Mononuclear cell (primary cell): ENCODE measurements at regions not wholly inside any gene's neighbourhood (a gene's known extent, or its start where the extent isn't known, plus 50 kb on each side); places are given as distances from the start of the nearest gene placed in this dataset.

Source experiments
- H3K27me3 ChIP-seq: 2 replicates; pipeline ENCODE4 v1.6.0; 2011; ENCODE audit warnings: low read length, control low read depth; ENCODE audit not compliant: insufficient read depth
- H3K4me1 ChIP-seq: 2 replicates; pipeline ENCODE4 v1.5.1; 2011; ENCODE audit warnings: mild to moderate bottlenecking, low read length, control low read depth; ENCODE audit not compliant: insufficient read depth
- H3K4me3 ChIP-seq: 2 replicates; pipeline ENCODE4 v1.5.1; 2011; ENCODE audit warnings: mild to moderate bottlenecking, low read length, moderate library complexity
- H3K9me3 ChIP-seq: 2 replicates; pipeline ENCODE4 v1.5.1; 2011; ENCODE audit warnings: low read depth, mild to moderate bottlenecking, control low read depth, low read length

GRCh38 chr2:42108852-42109251, 60.3 kb upstream of the EML4 start:
- H3K4me1 ChIP-seq: peaks cover 91% of the 10 kb centered on the region
- H3K4me3 ChIP-seq: no peak overlapping the region
- no peaks in the 10 kb centered on the region for H3K9me3 ChIP-seq
- no peaks in the 10 kb centered on the region for H3K27me3 ChIP-seq

- Histone ChIP-seq H3K27me3 (no peaks in the 10 kb centered on the region), H3K4me1 (peaks cover 91% of the 10 kb centered on the region), H3K9me3 (no peaks in the 10 kb centered on the region), H3K4me3 (no peak overlapping the region)
Observed at GRCh38 chr2:42109959-42110640, 59.1 kb upstream of the EML4 start.

DNA sequence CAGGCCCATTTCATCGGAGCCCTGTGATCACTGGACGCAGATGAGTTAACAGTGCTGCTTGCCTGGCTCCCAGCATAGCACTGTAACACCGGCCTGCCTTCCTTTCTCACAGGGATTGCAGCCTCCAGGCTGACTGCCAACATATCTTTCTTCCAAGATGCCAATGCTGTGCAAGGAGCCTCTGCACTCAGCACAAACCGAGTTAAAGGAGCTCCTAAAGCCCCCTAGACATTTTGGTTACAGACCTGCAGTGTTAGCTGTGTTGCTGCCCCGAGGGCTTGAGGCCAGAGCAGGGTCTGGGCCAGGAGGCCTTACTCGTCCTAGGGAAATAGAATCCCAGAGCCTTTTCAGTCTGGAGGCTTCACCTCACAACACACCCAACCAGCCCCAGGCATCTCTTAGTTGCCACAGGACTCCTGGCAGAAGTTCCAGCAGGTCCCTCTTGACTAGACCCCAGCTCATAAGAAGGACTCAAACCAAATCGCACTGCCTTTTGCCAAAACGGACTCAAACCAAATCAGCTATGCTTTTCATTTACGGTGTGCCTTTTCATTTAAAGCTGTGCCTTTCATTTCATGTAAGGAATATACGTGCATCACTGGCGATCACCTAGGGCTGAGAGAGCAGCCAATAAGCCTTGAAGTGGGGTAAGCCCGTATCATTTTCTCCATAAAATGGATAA, 58.4 kb upstream of the EML4 start:
- Histone ChIP-seq H3K9me3 (no peaks in the 10 kb centered on the region), H3K4me1 (peaks cover 90% of the 10 kb centered on the region), H3K27me3 (no peaks in the 10 kb centered on the region), H3K4me3 (no peak overlapping the region)

DNA sequence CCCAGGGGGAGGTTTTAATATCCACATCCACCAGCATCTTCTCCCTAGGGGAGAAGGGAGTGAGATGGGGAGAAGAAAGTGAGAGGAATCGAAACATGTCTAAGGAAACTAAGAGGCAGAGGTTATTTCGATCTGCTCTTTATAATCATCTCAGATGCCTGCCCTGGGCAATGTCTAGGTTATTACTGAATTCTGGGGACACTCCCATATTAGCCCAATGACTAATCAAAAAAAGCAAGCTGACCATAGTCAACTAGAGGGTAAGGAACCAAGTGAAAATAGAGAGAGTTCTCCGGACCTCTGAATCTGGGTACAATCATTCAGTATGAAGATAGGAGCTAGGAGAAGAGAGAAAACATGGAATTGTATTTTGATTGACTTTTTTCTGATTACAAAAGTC, 56.7 kb upstream of the EML4 start:
- no peak overlapping the region for H3K4me3 ChIP-seq
- no peaks in the 10 kb centered on the region for H3K27me3 ChIP-seq
- H3K4me1 ChIP-seq: peaks cover 88% of the 10 kb centered on the region
- H3K9me3 ChIP-seq: no peaks in the 10 kb centered on the region

GRCh38 chr2:42113452-42113851, 55.7 kb upstream of the EML4 start:
- Histone ChIP-seq H3K27me3 (no peaks in the 10 kb centered on the region), H3K4me3 (no peak overlapping the region), H3K4me1 (peaks cover 86% of the 10 kb centered on the region), H3K9me3 (no peaks in the 10 kb centered on the region)

- H3K4me3 ChIP-seq: no peak overlapping the region
- H3K4me1 ChIP-seq: peaks cover 86% of the 10 kb centered on the region
- H3K27me3 ChIP-seq: no peaks in the 10 kb centered on the region
- H3K9me3 ChIP-seq: no peaks in the 10 kb centered on the region
Observed at GRCh38 chr2:42114091-42114490, 55.1 kb upstream of the EML4 start.

DNA sequence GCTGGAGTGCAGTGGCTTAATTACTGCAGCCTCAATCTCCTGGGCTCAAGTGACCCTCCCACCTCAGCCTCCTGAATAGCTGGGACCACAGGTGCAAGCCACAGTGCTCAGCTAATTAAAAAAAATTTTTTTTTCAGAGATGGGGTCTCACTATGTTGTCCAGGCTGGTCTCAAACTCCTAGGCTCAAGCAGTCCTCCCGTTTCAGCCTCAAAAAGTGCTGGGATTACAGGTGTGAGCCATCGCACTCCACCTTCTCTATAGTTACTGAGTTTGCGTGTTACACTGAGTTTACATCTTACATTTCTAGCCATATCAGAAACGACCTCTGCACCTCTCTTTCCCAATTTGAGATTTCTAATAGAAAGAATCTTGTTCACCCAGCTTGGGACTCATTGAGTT, 53.6 kb upstream of the EML4 start:
- Histone ChIP-seq H3K9me3 (no peaks in the 10 kb centered on the region), H3K27me3 (no peaks in the 10 kb centered on the region), H3K4me3 (no peak overlapping the region), H3K4me1 (peaks cover 75% of the 10 kb centered on the region)

DNA sequence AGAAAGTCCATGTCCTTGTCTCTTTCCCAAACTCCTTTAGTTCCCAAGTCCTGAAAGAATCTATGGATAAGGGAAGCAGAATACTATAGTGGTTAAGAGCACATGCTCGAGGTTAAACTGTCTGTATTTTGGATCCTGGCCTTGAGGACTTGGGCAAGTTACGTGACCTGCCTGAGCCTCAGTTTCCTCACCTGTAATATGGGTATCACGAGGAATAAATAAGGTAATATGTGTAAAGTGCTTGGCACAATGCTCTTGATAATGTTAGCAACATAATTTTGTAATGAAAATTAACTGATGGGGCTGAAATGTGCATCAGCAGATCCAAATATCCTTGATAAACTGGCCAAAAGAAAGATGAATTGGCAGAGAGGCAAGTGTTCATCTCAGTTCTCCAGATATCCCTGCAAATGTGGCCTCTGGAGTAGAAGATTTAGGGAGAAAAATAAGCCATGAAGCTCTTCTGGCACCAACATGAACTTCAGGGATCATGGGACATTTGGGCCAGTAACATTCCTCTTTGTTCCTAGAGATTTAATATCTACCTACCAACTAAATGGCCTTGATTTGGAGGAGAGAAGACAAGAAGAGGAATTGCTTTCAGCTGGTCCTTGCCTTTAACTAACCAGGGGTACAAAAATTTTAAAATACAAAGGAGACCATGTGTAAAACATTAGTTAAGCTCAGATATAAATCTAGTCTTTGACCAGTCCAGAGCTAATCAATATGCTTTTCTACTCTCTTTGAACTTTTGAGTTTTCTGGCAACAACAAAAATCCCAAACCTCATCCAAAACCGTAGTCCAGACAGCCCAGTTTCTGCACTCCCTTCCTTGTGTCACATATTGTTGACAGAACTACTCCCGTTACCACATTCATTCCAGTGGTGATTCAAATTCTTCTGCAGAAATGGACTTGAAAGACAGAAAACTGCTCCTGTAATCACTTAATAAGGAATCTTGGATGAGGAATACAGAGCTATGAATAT, 52.7 kb upstream of the EML4 start:
- H3K27me3 ChIP-seq: no peaks in the 10 kb centered on the region
- no peaks in the 10 kb centered on the region for H3K9me3 ChIP-seq
- no peak overlapping the region for H3K4me3 ChIP-seq
- H3K4me1 ChIP-seq: peaks cover 68% of the 10 kb centered on the region

- no peak overlapping the region for H3K4me3 ChIP-seq
- H3K9me3 ChIP-seq: no peaks in the 10 kb centered on the region
- H3K27me3 ChIP-seq: no peaks in the 10 kb centered on the region
- H3K4me1 ChIP-seq: peaks cover 65% of the 10 kb centered on the region
Observed at GRCh38 chr2:42117182-42117579, 52.0 kb upstream of the EML4 start.

DNA sequence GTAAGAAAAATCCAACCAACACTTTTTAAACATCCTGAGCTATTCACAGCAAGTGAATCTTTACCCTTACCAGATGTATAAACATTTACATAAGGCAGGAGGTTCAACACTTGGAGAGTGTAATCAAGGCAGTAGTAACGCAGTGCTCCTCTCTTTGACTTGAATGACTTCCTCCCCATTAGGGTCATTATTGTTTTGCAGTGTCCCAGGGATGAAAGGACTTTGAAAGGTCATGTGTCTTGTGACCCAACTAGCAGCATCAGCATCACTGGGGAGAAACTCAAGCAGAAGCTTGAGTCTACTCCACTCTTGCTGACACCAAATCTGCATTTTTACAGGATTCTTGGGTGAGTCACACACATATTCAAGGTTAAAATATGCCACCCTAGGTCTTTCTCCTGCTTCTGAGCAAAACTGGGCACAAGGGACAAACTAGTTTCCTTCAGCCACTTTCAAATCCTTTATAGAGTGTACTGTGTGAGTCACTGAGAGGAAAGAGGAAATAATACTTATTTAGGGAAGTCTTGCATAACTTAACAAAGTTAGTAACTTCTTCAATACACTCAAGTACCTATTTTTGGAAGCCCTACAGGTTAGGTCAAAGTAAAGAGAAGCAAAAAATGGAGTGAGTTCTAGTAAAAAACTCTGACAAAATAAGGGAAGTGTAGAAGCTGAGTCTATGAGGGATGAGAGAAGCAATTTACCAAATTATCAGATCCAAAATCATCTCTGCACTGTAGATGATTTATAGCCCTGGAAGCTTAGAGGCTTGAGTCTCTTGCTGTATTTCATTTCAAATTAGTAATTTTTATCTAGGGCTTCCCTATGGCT, 51.0 kb upstream of the EML4 start:
- peaks cover 60% of the 10 kb centered on the region for H3K4me1 ChIP-seq
- H3K9me3 ChIP-seq: no peaks in the 10 kb centered on the region
- no peaks in the 10 kb centered on the region for H3K27me3 ChIP-seq
- no peak overlapping the region for H3K4me3 ChIP-seq

DNA sequence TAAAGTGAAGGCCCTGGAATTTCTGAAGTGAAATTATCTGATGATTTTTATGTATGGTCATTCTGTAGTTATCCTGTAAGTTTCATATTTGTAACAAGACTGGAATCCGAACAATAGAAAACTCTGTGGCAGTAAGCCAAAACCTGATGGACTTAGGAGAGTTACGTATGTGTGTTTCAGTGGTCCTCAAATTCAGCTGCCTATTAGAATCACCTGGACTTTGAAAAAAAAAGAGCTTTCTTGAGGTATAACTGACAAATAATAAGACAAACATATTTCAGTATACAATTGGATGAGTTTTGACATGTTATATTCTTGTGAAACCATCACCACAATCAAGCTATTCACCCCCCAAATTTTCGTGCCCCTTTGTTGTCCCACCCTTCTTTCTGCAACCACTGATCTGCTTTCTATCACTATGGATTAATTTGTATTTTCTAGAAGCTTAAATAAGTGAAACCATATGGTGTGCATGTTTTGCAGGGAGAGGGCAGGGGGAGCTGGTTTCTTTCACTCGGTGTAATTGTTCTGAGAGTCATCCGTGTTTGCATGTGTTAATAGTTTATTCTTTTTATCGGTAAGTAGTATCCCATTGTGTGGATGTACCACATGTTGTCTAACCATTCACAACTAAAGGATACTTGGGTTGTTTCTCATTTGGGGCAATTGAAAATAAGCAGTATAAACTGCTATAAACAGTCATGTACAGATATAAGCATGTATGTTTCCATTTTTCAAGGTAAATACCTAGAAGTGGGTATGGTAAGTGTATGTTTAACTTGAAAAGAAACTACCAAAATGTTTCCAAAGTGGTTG, 50.2 kb upstream of the EML4 start:
- Histone ChIP-seq H3K27me3 (peaks cover 5% of the 10 kb centered on the region), H3K9me3 (no peaks in the 10 kb centered on the region), H3K4me3 (no peak overlapping the region), H3K4me1 (peaks cover 60% of the 10 kb centered on the region)
